ENCODE measurements at regions not wholly inside any gene's neighbourhood (a gene's known extent, or its start where the extent isn't known, plus 50 kb on each side); places are given as distances from the start of the nearest gene placed in this dataset.
"Not testable (repeated sequence)": the region's sequence is repeated elsewhere in the genome, so short reads cannot be mapped to it uniquely, and the experiment has no call there.

GRCh38 chr7:79604841-79605240 is 151.4 kb upstream of the MAGI2 start:
- intact Hi-C loops (cut with micrococcal nuclease): no loop called here
- CTCF ChIA-PET: no interaction called here
- POLR2A ChIA-PET: no interaction called here
- no peak overlapping the region for H3K27ac Mint-ChIP-seq
- DNase-seq: no peak
- no peaks in the 10 kb centered on the region for H3K4me1 Mint-ChIP-seq (ENCODE audit: low read depth)
- no peaks in the 10 kb centered on the region for H3K36me3 Mint-ChIP-seq (ENCODE audit: low read depth)
- H3K9me3 Mint-ChIP-seq: no peaks in the 10 kb centered on the region
- ATAC-seq: no peak
- TF ChIP-seq CTCF (IDR thresholded peaks at IDR 0.05): no peak
- H3K4me3 Mint-ChIP-seq: no peak overlapping the region
- H3K27me3 Mint-ChIP-seq: no peaks in the 10 kb centered on the region

- POLR2A ChIA-PET: no interaction called here
- Mint-ChIP-seq H3K4me3 (no peak overlapping the region), H3K27me3 (no peaks in the 10 kb centered on the region), H3K36me3 (ENCODE audit: low read depth) (no peaks in the 10 kb centered on the region), H3K27ac (no peak overlapping the region), H3K9me3 (no peaks in the 10 kb centered on the region), H3K4me1 (ENCODE audit: low read depth) (no peaks in the 10 kb centered on the region)
- intact Hi-C loops (cut with micrococcal nuclease): no loop called here
- ATAC-seq (no peak), DNase-seq (no peak)
- TF ChIP-seq CTCF (IDR thresholded peaks at IDR 0.05): no peak
- CTCF ChIA-PET: no interaction called here
These were observed 144.9 kb upstream of the MAGI2 start for GRCh38 chr7:79598351-79598750.

GRCh38 chr7:79594671-79595070 is 141.2 kb upstream of the MAGI2 start:
- ATAC-seq; DNase-seq; H3K27ac Mint-ChIP-seq; intact Hi-C loops (cut with micrococcal nuclease); H3K9me3 Mint-ChIP-seq; H3K27me3 Mint-ChIP-seq; POLR2A ChIA-PET; H3K36me3 Mint-ChIP-seq (ENCODE audit: low read depth); CTCF ChIA-PET; H3K4me1 Mint-ChIP-seq (ENCODE audit: low read depth); H3K4me3 Mint-ChIP-seq: not testable (repeated sequence)

GRCh38 chr7:79593866-79594301 is 140.4 kb upstream of the MAGI2 start:
- TF ChIP-seq CTCF (IDR thresholded peaks at IDR 0.05): no peak
- no peaks in the 10 kb centered on the region for H3K9me3 Mint-ChIP-seq
- no peak overlapping the region for H3K4me3 Mint-ChIP-seq
- H3K36me3 Mint-ChIP-seq (ENCODE audit: low read depth): no peaks in the 10 kb centered on the region
- ChIA-PET POLR2A (no interaction called here), CTCF (no interaction called here)
- H3K27ac Mint-ChIP-seq: no peak overlapping the region
- no peaks in the 10 kb centered on the region for H3K27me3 Mint-ChIP-seq
- no peak for DNase-seq
- H3K4me1 Mint-ChIP-seq (ENCODE audit: low read depth): no peaks in the 10 kb centered on the region
- ATAC-seq: no peak
- intact Hi-C loops (cut with micrococcal nuclease): no loop called here

- Mint-ChIP-seq H3K4me3 (no peak overlapping the region), H3K36me3 (ENCODE audit: low read depth) (no peaks in the 10 kb centered on the region), H3K9me3 (peaks cover 2% of the 10 kb centered on the region), H3K4me1 (ENCODE audit: low read depth) (no peaks in the 10 kb centered on the region), H3K27me3 (no peaks in the 10 kb centered on the region), H3K27ac (no peak overlapping the region)
- CTCF ChIA-PET: no interaction called here
- POLR2A ChIA-PET: no interaction called here
- ATAC-seq (no peak), DNase-seq (no peak)
- no peak for TF ChIP-seq CTCF (IDR thresholded peaks at IDR 0.05)
- intact Hi-C loops (cut with micrococcal nuclease): no loop called here
These were observed 137.6 kb upstream of the MAGI2 start for GRCh38 chr7:79590916-79591623.

- CTCF ChIA-PET: no interaction called here
- no peak for ATAC-seq
- intact Hi-C loops (cut with micrococcal nuclease): no loop called here
These were observed 136.9 kb upstream of the MAGI2 start for GRCh38 chr7:79590391-79590790.

More at GRCh38 chr7:79590391-79590790, 136.9 kb upstream of the MAGI2 start:
- no peaks in the 10 kb centered on the region for H3K36me3 Mint-ChIP-seq (ENCODE audit: low read depth)
- no peaks in the 10 kb centered on the region for H3K4me1 Mint-ChIP-seq (ENCODE audit: low read depth)
- no peak overlapping the region for H3K27ac Mint-ChIP-seq
- peaks cover 4% of the 10 kb centered on the region for H3K9me3 Mint-ChIP-seq
- POLR2A ChIA-PET: no interaction called here
- no peaks in the 10 kb centered on the region for H3K27me3 Mint-ChIP-seq
- TF ChIP-seq CTCF (IDR thresholded peaks at IDR 0.05): no peak
- no peak for DNase-seq
- H3K4me3 Mint-ChIP-seq: no peak overlapping the region
